Neuronal stem cell (in vitro differentiated cells): ENCODE measurements at regions not wholly inside any gene's neighbourhood (a gene's known extent, or its start where the extent isn't known, plus 50 kb on each side); places are given as distances from the start of the nearest gene placed in this dataset.
"Not testable (repeated sequence)": the region's sequence is repeated elsewhere in the genome, so short reads cannot be mapped to it uniquely, and the experiment has no call there.

Experiments
- DNase-seq: peaks from one replicate; pipeline ENCODE4 v3.0.0-alpha.2; 2013; ENCODE audit warnings: low spot score
- H2AFZ ChIP-seq: one replicate; pipeline ENCODE4 v1.6.1; 2013; ENCODE audit warnings: mild to moderate bottlenecking, low read length, inconsistent platforms
- H2AK5ac ChIP-seq: 2 replicates; pipeline ENCODE4 v1.6.1; 2013; ENCODE audit warnings: low read depth, mild to moderate bottlenecking, inconsistent platforms, low read length, moderate library complexity, mixed read lengths
- H2BK120ac ChIP-seq: 2 replicates; pipeline ENCODE4 v1.6.1; 2013; ENCODE audit warnings: low read depth, mild to moderate bottlenecking, inconsistent platforms, low read length, moderate library complexity, mixed read lengths
- H2BK12ac ChIP-seq: one replicate; pipeline ENCODE4 v1.6.1; 2013; ENCODE audit warnings: low read length, inconsistent platforms
- H2BK15ac ChIP-seq: 2 replicates; pipeline ENCODE4 v1.6.1; 2013; ENCODE audit warnings: mild to moderate bottlenecking, low read length, inconsistent platforms, mixed read lengths
- H2BK5ac ChIP-seq: one replicate; pipeline ENCODE4 v1.6.1; 2013; ENCODE audit warnings: inconsistent platforms, mild to moderate bottlenecking, low read length, moderate library complexity
- H3K14ac ChIP-seq: one replicate; pipeline ENCODE4 v1.6.1; 2013; ENCODE audit warnings: low read length, inconsistent platforms
- H3K18ac ChIP-seq: 2 replicates; pipeline ENCODE4 v1.6.1; 2013; ENCODE audit warnings: low read length, inconsistent platforms
- H3K23ac ChIP-seq: 2 replicates; pipeline ENCODE4 v1.6.1; 2013; ENCODE audit warnings: low read depth, mild to moderate bottlenecking, mixed read lengths, low read length, inconsistent platforms; ENCODE audit not compliant: poor library complexity
- H3K27ac ChIP-seq: replicated peaks from 3 replicates; pipeline ENCODE4 v1.5.1; 2013; ENCODE audit warnings: low read length, inconsistent platforms
- H3K27me3 ChIP-seq, 3 experiments: 2 replicates each; pipeline ENCODE4 v1.6.1; 2013; ENCODE audit warnings: low read length in 3 of 3, mild to moderate bottlenecking in 2 of 3, inconsistent platforms in 1 of 3, low read depth in 1 of 3, mixed read lengths in 1 of 3, moderate library complexity in 1 of 3; ENCODE audit not compliant: control insufficient read depth in 3 of 3, insufficient read depth in 3 of 3
- H3K36me3 ChIP-seq, 2 donors: replicated peaks in 1 of 2; 2 replicates each; pipeline ENCODE4 v1.6.1; 2013; ENCODE audit warnings: low read length in 2 of 2; ENCODE audit not compliant: control insufficient read depth in 2 of 2, insufficient read depth in 2 of 2
- H3K4ac ChIP-seq: 2 replicates; pipeline ENCODE4 v1.6.1; 2013; ENCODE audit warnings: inconsistent platforms, mild to moderate bottlenecking, low read length, moderate library complexity
- H3K4me1 ChIP-seq, 2 donors: 1 replicate in 1 of 2; 2 replicates in 1 of 2; pipeline ENCODE4 v1.6.1; 2013; ENCODE audit warnings: low read length in 2 of 2, low read depth in 1 of 2; ENCODE audit not compliant: control insufficient read depth in 2 of 2, insufficient read depth in 1 of 2
- H3K4me2 ChIP-seq: one replicate; pipeline ENCODE4 v1.6.1; 2013; ENCODE audit warnings: mild to moderate bottlenecking, low read length, inconsistent platforms; ENCODE audit not compliant: insufficient read depth, poor library complexity, severe bottlenecking
- H3K4me3 ChIP-seq, 2 donors: 2 replicates each; pipeline ENCODE4 v1.5.1; 2013; ENCODE audit warnings: low read length in 2 of 2, mild to moderate bottlenecking in 2 of 2, inconsistent platforms in 1 of 2, moderate library complexity in 1 of 2
- H3K79me1 ChIP-seq: one replicate; pipeline ENCODE4 v1.6.1; 2013; ENCODE audit warnings: low read depth, mild to moderate bottlenecking, inconsistent platforms, low read length, moderate library complexity
- H3K9ac ChIP-seq: one replicate; pipeline ENCODE4 v1.6.1; 2013; ENCODE audit warnings: mild to moderate bottlenecking, low read depth, low read length, inconsistent platforms; ENCODE audit not compliant: poor library complexity
- H3K9me3 ChIP-seq, 2 donors: replicated peaks in 1 of 2; 2 replicates each; pipeline versions ENCODE3 to v1.6.1; 2013; ENCODE audit warnings: low read length in 2 of 2, mild to moderate bottlenecking in 2 of 2, inconsistent platforms in 1 of 2, low read depth in 1 of 2, mixed read lengths in 1 of 2, moderate library complexity in 1 of 2; ENCODE audit not compliant: control insufficient read depth in 2 of 2, insufficient read depth in 1 of 2
- H4K8ac ChIP-seq: one replicate; pipeline ENCODE4 v1.6.1; 2013; ENCODE audit warnings: low read depth, mild to moderate bottlenecking, inconsistent platforms, low read length, moderate library complexity
- H4K91ac ChIP-seq: one replicate; pipeline ENCODE4 v1.6.1; 2013; ENCODE audit warnings: low read length, low read depth, mild to moderate bottlenecking, inconsistent platforms; ENCODE audit not compliant: poor library complexity
- WGBS, 2 donors: extraction: QIAGEN DNeasy Blood & Tissue Kit; methylation state at CpG; one replicate each; pipeline ENCODE4 v1.1.7; 2013; ENCODE audit warnings: missing lambda C conversion rate in 2 of 2, mixed read lengths in 1 of 2; ENCODE audit not compliant: insufficient read length in 2 of 2, insufficient replicate concordance in 1 of 2; ENCODE audit errors: extremely low coverage in 2 of 2; 5-methylcytosine and 5-hydroxymethylcytosine counted together

GRCh38 chr3:67154429-67154828 is 156.3 kb downstream of the KBTBD8 start:
- Histone ChIP-seq H4K8ac (no peak overlapping the region), H4K91ac (no peak overlapping the region), H3K9ac (no peak overlapping the region), H3K4me3 (no peak overlapping the region), H2AK5ac (no peak overlapping the region), H3K23ac (no peak overlapping the region), H2BK5ac (no peak overlapping the region), H3K18ac (no peak overlapping the region), H3K27me3 (no peaks in the 10 kb centered on the region), H3K9me3 (no peaks in the 10 kb centered on the region), H2AFZ (no peak overlapping the region), H3K14ac (no peak overlapping the region), H2BK120ac (no peak overlapping the region), H3K36me3 (no peaks in the 10 kb centered on the region), H3K4ac (no peak overlapping the region), H3K4me1 (no peaks in the 10 kb centered on the region), H2BK12ac (no peak overlapping the region), H3K4me2 (no peak overlapping the region), H2BK15ac (no peak overlapping the region), H3K27ac (no peak overlapping the region), H3K79me1 (no peaks in the 10 kb centered on the region)
- no peak for DNase-seq
- no CpG with 5 or more reads among the region's 8 CpGs for WGBS, 2 donors

DNA sequence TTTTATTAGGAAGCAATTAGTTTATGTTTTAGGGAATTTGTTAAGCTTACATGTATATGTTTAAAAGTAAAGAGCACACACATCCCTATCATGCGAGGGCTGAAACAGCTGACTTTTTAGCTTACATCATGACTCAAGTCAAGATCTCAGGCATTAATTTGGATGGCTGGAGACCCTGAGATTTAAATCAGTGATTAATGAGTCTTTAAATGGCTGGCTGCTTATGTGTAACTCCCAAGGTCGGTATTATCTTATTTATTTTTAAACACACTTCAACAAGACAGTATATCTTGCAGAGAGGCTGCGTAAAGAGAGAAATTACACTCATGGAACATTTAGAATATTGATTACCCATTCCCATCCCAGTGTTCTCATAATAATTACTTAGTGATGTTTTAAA is 169.4 kb downstream of the KBTBD8 start:
- Histone ChIP-seq H3K18ac (no peak overlapping the region), H3K4ac (no peak overlapping the region), H2BK15ac (no peak overlapping the region), H3K79me1 (no peaks in the 10 kb centered on the region), H3K4me2 (no peak overlapping the region), H4K8ac (no peak overlapping the region), H3K9ac (no peak overlapping the region), H4K91ac (no peak overlapping the region), H2BK5ac (no peak overlapping the region), H3K27ac (no peak overlapping the region), H2BK12ac (no peak overlapping the region), H3K36me3 (no peaks in the 10 kb centered on the region), H2AK5ac (no peak overlapping the region), H2AFZ (no peak overlapping the region), H3K14ac (no peak overlapping the region), H3K9me3 (no peaks in the 10 kb centered on the region), H3K23ac (no peak overlapping the region), H3K27me3 (no peaks in the 10 kb centered on the region), H3K4me1 (no peaks in the 10 kb centered on the region), H3K4me3 (no peak overlapping the region), H2BK120ac (no peak overlapping the region)
- no CpG with 5 or more reads among the region's 3 CpGs for WGBS, 2 donors
- DNase-seq: no peak

DNA sequence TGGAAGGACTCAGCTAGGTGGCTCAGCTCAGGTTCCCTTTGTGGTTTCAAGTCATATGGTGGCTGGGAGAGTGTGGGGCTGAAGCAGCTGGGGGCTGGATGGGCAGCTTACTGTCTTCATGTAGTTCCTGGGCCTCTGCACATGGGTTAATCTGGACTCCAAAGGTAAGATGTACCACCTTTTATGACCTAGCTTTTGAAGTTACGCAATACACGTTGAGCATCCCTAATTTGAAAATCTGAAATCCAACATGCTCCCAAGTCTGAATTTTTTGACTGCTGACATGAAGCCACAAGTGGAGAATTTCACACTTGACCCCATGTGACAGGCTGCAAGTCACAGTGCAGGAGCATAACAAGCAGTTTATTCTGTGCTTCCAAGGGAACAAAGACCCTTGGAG is 173.7 kb downstream of the KBTBD8 start:
- H2AFZ ChIP-seq: no peak overlapping the region
- no peaks in the 10 kb centered on the region for H3K36me3 ChIP-seq
- H3K9ac ChIP-seq: no peak overlapping the region
- H3K79me1 ChIP-seq: no peaks in the 10 kb centered on the region
- peak overlapping the region; percentile 11 for H3K18ac ChIP-seq
- peaks cover 0 to 6% of the 10 kb centered on the region in 2 donors for H3K9me3 ChIP-seq
- no peak overlapping the region for H2BK15ac ChIP-seq
- H3K4me3 ChIP-seq: no peak overlapping the region
- H3K27me3 ChIP-seq: no peaks in the 10 kb centered on the region
- no peak for DNase-seq
- no peak overlapping the region for H3K23ac ChIP-seq
- H3K4ac ChIP-seq: no peak overlapping the region
- no peak overlapping the region for H2BK5ac ChIP-seq
- H4K8ac ChIP-seq: no peak overlapping the region
- no peak overlapping the region for H3K27ac ChIP-seq
- no peaks in the 10 kb centered on the region for H3K4me1 ChIP-seq
- no peak overlapping the region for H3K14ac ChIP-seq
- WGBS, 2 donors: no CpG with 5 or more reads among the region's 2 CpGs
- no peak overlapping the region for H2BK12ac ChIP-seq
- no peak overlapping the region for H2BK120ac ChIP-seq
- H3K4me2 ChIP-seq: no peak overlapping the region
- H2AK5ac ChIP-seq: no peak overlapping the region
- H4K91ac ChIP-seq: no peak overlapping the region

- not testable (repeated sequence) for H3K27me3 ChIP-seq, H3K36me3 ChIP-seq, H3K27ac ChIP-seq, H2BK5ac ChIP-seq, H3K79me1 ChIP-seq, H3K9me3 ChIP-seq, H2BK15ac ChIP-seq, H3K4me3 ChIP-seq, H3K4me1 ChIP-seq, H2AK5ac ChIP-seq, H3K23ac ChIP-seq, H2AFZ ChIP-seq, H2BK120ac ChIP-seq, H2BK12ac ChIP-seq, H4K91ac ChIP-seq, H3K4me2 ChIP-seq, H3K18ac ChIP-seq, H3K14ac ChIP-seq, H4K8ac ChIP-seq, H3K4ac ChIP-seq, H3K9ac ChIP-seq, DNase-seq
- WGBS, 2 donors: no CpG with 5 or more reads among the region's 3 CpGs
Measured at GRCh38 chr3:67173130-67173529, 175.0 kb downstream of the KBTBD8 start.
